ENCODE measurements at regions not wholly inside any gene's neighbourhood (a gene's known extent, or its start where the extent isn't known, plus 50 kb on each side); places are given as distances from the start of the nearest gene placed in this dataset.

GRCh38 chr2:41293491-41293890 lies 754.3 kb upstream of the PKDCC start:
- TF ChIP-seq CTCF (IDR thresholded peaks at IDR 0.05), result no peak
- no peak for TF ChIP-seq POLR2AphosphoS5 (IDR thresholded peaks at IDR 0.05)

Data from sigmoid colon (tissue), 4 donors.